ENCODE measurements at regions not wholly inside any gene's neighbourhood (a gene's known extent, or its start where the extent isn't known, plus 50 kb on each side); places are given as distances from the start of the nearest gene placed in this dataset.

DNA sequence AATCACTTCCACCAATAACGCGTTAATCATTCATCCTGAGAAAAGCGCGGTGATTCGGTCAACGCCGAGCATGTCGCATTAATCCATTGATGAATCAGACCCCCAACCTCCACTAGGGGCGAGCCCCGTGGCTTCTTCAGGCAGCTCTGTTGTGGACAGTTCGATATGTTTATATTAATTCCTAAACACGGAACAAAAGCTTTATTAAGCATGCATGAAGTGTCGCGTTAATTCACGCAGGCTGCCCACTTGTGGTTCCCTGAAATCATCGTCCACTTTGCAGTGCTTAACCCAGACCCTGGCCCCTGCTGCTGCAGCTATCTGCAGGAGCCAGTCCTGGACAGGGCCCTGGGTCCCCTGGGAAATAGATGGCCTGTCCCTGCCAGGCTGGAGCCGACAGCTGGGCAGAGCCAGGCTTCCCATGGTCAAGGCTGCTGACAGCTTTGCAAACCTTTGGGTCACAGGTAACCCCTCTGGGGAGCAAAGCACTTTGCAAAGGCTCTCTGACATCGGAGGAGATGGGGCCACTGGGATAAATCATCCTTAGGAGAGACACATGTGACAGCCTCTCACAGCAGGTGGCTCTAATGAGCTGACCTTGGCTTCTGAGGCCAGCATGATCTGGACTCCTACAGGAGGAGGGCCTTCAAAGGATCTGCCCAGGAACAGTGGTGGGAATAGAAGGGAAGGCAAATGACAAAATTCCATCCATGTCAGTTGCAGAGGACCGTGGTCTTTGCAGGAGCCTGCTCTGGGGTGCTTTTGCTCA is 137.0 kb upstream of the AJAP1 start:
- no peaks in the 10 kb centered on the region; the same call in 1 of the 2 replicates for H3K27me3 ChIP-seq (ENCODE audit: control insufficient read depth, insufficient read depth, low read length)
- H3K9ac ChIP-seq (ENCODE audit: low read length): no peak overlapping the region
- H3K9me3 ChIP-seq (ENCODE audit: control insufficient read depth, insufficient read depth, low read depth, low read length): no peaks in the 10 kb centered on the region
- no peaks in the 10 kb centered on the region for H3K36me3 ChIP-seq (ENCODE audit: control insufficient read depth, insufficient read depth, low read length)
- no peak overlapping the region for H3K4me3 ChIP-seq (ENCODE audit: low read depth, low read length)
- no peaks in the 10 kb centered on the region for H3K4me1 ChIP-seq (ENCODE audit: control insufficient read depth, insufficient read depth, low read length)
- H3K27ac ChIP-seq (ENCODE audit: low read depth, low read length): no peak overlapping the region

DNA sequence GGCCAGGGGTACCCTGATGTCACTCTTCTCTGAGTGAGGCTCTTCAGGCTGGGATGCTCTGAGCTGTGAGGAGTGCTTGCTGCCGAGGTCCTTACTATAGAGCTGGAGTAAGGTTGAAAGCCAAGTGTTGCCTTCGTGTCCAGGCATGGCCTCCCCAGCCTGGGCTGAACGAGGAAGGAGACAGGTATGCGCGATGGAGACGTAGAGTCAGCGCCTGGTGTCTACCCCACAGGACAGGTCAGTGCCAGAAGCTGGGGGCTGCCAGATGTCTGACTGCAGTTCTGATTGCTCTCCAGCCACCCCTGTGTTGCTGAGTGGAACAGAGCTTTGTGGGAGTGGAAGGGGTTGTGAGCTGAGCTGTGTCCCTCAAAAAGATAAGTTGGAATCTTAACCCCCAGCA is 135.8 kb upstream of the AJAP1 start:
- Histone ChIP-seq H3K9ac (ENCODE audit: low read length) (no peak overlapping the region), H3K27me3 (ENCODE audit: control insufficient read depth, insufficient read depth, low read length) (no peaks in the 10 kb centered on the region; the same call in 1 of the 2 replicates), H3K9me3 (ENCODE audit: control insufficient read depth, insufficient read depth, low read depth, low read length) (no peaks in the 10 kb centered on the region), H3K36me3 (ENCODE audit: control insufficient read depth, insufficient read depth, low read length) (no peaks in the 10 kb centered on the region), H3K4me1 (ENCODE audit: control insufficient read depth, insufficient read depth, low read length) (no peaks in the 10 kb centered on the region), H3K27ac (ENCODE audit: low read depth, low read length) (no peak overlapping the region), H3K4me3 (ENCODE audit: low read depth, low read length) (no peak overlapping the region)

DNA sequence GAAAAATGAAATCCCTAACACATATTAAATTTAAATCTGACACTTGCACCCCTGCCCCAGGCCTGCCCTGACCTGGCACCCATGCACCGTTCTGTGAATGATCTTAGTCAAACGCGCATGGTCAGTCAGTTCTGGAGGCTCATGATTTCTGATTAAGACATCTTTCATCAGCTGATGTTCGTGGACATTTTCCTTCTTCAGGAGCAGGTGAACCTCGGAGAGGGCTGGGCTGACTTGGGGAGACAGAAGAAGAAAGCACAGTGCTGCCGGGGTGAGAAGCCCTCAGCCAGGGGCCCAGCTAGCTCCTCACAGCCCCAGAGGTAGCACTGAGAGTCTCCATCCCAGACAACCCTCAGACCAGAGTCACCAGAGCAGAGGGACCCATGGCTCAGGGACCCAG is 134.5 kb upstream of the AJAP1 start:
- Histone ChIP-seq H3K36me3 (ENCODE audit: control insufficient read depth, insufficient read depth, low read length) (no peaks in the 10 kb centered on the region), H3K4me1 (ENCODE audit: control insufficient read depth, insufficient read depth, low read length) (no peaks in the 10 kb centered on the region), H3K9me3 (ENCODE audit: control insufficient read depth, insufficient read depth, low read depth, low read length) (no peaks in the 10 kb centered on the region), H3K4me3 (ENCODE audit: low read depth, low read length) (no peak overlapping the region), H3K27me3 (ENCODE audit: control insufficient read depth, insufficient read depth, low read length) (no peaks in the 10 kb centered on the region; the same call in 1 of the 2 replicates), H3K27ac (ENCODE audit: low read depth, low read length) (no peak overlapping the region), H3K9ac (ENCODE audit: low read length) (no peak overlapping the region)

DNA sequence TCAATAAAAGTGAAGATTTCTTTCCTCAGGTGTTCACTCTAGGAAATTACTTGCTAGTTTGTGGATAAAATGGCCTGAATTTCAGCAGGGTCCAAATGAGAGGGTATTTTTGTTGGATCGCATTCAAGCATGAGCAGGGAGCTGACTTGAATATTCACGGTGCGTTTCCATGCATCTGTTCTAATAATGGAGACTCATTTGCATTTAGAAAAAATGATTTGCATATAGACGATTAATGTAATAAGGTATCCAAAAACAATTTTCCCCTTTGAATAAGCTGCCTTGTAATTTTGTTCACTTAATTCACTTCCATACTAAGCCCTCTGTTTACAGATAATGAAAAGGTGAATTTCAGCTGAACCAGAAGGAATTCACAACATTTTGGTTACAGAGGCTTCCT is 130.9 kb upstream of the AJAP1 start:
- no peaks in the 10 kb centered on the region; the same call in 1 of the 2 replicates for H3K27me3 ChIP-seq (ENCODE audit: control insufficient read depth, insufficient read depth, low read length)
- no peaks in the 10 kb centered on the region for H3K36me3 ChIP-seq (ENCODE audit: control insufficient read depth, insufficient read depth, low read length)
- no peaks in the 10 kb centered on the region for H3K4me1 ChIP-seq (ENCODE audit: control insufficient read depth, insufficient read depth, low read length)
- H3K4me3 ChIP-seq (ENCODE audit: low read depth, low read length): no peak overlapping the region
- no peak overlapping the region for H3K9ac ChIP-seq (ENCODE audit: low read length)
- H3K27ac ChIP-seq (ENCODE audit: low read depth, low read length): no peak overlapping the region
- H3K9me3 ChIP-seq (ENCODE audit: control insufficient read depth, insufficient read depth, low read depth, low read length): no peaks in the 10 kb centered on the region

DNA sequence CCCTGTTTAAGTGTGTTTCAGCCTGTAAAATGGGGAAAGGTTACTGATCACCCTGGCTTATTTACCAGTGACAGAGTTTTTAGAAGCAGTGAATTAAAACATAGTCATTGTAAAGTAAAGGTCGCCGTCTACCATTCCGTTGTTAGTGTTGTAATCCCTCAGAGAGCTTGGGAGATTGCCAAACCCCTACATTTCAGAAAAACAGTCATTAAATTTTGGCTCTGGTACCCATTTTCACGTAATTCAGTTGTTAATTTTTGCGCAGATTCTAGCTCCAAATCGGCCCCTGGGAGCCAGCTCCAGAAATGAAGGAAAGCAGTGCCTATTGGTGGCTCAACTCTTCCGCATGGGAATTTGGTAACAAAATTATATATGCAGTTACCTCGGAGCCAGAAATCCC is 127.7 kb upstream of the AJAP1 start:
- no peaks in the 10 kb centered on the region for H3K36me3 ChIP-seq (ENCODE audit: control insufficient read depth, insufficient read depth, low read length)
- H3K27me3 ChIP-seq (ENCODE audit: control insufficient read depth, insufficient read depth, low read length): no peaks in the 10 kb centered on the region; the same call in 1 of the 2 replicates
- H3K4me3 ChIP-seq (ENCODE audit: low read depth, low read length): no peak overlapping the region
- no peak overlapping the region for H3K27ac ChIP-seq (ENCODE audit: low read depth, low read length)
- no peak overlapping the region for H3K9ac ChIP-seq (ENCODE audit: low read length)
- H3K4me1 ChIP-seq (ENCODE audit: control insufficient read depth, insufficient read depth, low read length): peaks cover 6% of the 10 kb centered on the region; the same call in 1 of the 2 replicates
- H3K9me3 ChIP-seq (ENCODE audit: control insufficient read depth, insufficient read depth, low read depth, low read length): no peaks in the 10 kb centered on the region

DNA sequence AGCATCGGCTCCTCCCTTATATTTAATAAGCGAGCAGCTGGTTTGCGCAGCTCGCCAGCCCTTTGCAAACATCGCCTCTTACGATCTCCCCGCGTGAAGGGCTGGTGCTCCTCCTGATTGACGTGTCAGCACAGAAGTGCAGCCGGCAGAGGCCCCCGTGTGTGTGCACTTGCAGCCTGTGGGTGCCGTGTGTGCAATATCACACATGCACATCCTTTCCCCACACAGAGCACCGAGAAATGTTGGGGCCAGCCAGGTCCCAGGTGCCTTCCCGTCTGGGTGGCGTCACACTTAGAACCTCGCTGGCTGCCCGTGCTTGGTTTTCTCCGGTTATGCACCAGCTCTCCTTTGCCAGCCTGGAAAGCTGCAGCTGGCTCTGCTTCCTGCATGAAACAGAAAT is 126.6 kb upstream of the AJAP1 start:
- H3K27me3 ChIP-seq (ENCODE audit: control insufficient read depth, insufficient read depth, low read length): no peaks in the 10 kb centered on the region; the same call in 1 of the 2 replicates
- no peak overlapping the region for H3K4me3 ChIP-seq (ENCODE audit: low read depth, low read length)
- no peak overlapping the region for H3K27ac ChIP-seq (ENCODE audit: low read depth, low read length)
- H3K36me3 ChIP-seq (ENCODE audit: control insufficient read depth, insufficient read depth, low read length): no peaks in the 10 kb centered on the region
- no peak overlapping the region for H3K9ac ChIP-seq (ENCODE audit: low read length)
- H3K4me1 ChIP-seq (ENCODE audit: control insufficient read depth, insufficient read depth, low read length): peaks cover 6% of the 10 kb centered on the region; the same call in 1 of the 2 replicates
- no peaks in the 10 kb centered on the region for H3K9me3 ChIP-seq (ENCODE audit: control insufficient read depth, insufficient read depth, low read depth, low read length)

DNA sequence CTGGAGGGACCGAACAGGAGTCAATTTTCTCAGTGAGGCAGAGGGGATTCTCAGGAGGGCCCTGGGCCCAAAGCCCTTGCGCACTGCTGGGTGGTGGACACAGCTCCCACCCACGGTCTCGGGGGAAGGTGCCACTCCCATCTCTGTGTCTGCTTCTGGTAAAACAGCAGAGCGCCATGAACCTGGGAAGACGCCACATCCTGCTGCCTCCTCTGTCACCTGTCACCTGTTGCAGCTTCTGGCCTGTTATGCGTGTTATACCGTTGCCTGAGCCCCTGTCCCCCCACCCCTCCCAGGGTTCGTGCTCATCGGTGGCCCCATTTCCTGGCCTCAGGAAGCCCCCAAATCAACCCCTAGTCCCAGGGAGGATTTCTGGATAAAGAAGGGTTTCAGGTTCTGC is 125.8 kb upstream of the AJAP1 start:
- Histone ChIP-seq H3K27ac (ENCODE audit: low read depth, low read length) (no peak overlapping the region), H3K27me3 (ENCODE audit: control insufficient read depth, insufficient read depth, low read length) (no peaks in the 10 kb centered on the region; the same call in 1 of the 2 replicates), H3K9me3 (ENCODE audit: control insufficient read depth, insufficient read depth, low read depth, low read length) (no peaks in the 10 kb centered on the region), H3K4me3 (ENCODE audit: low read depth, low read length) (no peak overlapping the region), H3K36me3 (ENCODE audit: control insufficient read depth, insufficient read depth, low read length) (no peaks in the 10 kb centered on the region), H3K9ac (ENCODE audit: low read length) (no peak overlapping the region), H3K4me1 (ENCODE audit: control insufficient read depth, insufficient read depth, low read length) (peaks cover 6% of the 10 kb centered on the region; the same call in 1 of the 2 replicates)

DNA sequence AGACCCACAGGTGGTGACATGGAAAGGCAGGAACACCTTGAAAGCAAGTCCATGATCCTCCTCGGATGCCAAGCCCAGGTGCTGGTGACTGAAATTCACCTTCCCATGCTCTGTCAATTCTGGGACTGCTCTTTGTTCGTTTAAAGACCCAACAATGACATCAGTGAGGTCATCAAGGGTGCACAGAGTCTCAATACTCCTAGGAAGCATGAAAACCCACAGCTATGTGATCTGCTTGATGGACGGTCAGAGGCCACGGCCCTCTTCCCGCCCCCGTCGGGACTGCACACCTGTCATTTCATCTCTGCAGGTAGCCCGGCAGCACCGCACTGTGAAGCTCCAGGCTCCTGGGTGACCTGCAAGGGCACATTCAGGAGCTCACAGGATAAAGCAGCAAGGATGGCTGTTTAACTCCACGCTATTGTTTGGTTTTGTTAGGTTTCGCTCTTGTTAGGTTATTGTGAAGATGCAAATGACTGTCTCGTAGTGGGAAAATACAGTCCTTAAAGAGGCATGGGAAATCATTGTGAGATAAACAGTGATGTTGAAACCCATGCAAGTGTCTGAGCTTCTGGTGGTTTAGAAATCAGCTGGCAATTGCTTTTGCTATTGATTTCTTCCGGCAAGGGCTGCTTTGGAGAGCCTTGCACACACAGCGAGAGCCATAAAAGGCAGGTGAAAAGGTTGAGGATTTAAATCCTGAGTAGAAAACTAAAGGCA is 124.8 kb upstream of the AJAP1 start:
- H3K9ac ChIP-seq (ENCODE audit: low read length): no peak overlapping the region
- no peak overlapping the region for H3K4me3 ChIP-seq (ENCODE audit: low read depth, low read length)
- no peaks in the 10 kb centered on the region for H3K9me3 ChIP-seq (ENCODE audit: control insufficient read depth, insufficient read depth, low read depth, low read length)
- no peaks in the 10 kb centered on the region for H3K36me3 ChIP-seq (ENCODE audit: control insufficient read depth, insufficient read depth, low read length)
- H3K4me1 ChIP-seq (ENCODE audit: control insufficient read depth, insufficient read depth, low read length): peaks cover 6% of the 10 kb centered on the region; the same call in 1 of the 2 replicates
- no peaks in the 10 kb centered on the region; the same call in 1 of the 2 replicates for H3K27me3 ChIP-seq (ENCODE audit: control insufficient read depth, insufficient read depth, low read length)
- H3K27ac ChIP-seq (ENCODE audit: low read depth, low read length): no peak overlapping the region

DNA sequence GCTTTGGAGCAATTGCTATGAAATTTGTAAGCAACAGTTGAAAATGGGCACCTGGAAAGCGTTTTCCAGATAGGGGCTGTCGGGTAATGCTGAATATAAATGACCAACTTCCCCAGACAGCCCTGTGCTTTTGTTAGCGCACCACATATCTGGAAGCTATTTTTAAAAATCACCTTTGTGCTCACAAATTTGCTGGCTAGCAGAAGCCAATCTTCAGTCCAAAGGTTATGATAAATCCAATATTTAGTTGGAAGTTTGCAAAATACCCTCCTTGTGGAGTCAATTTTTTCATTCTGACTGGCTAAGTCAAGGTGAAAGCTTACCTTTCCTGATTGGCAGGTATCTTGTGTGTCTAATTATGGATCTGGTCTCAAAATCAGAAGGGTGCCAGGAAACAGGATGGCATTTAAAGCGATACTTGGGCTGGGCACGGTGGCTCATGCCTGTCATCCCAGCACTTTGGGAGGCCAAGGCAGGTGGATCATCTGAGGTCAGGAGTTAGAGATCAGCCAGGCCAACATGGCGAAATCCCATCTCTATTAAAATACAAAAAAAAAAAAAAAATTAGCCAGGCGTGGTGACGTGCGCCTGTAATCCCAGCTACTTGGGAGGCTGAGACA is 124.1 kb upstream of the AJAP1 start:
- Histone ChIP-seq H3K9me3 (ENCODE audit: control insufficient read depth, insufficient read depth, low read depth, low read length) (no peaks in the 10 kb centered on the region), H3K4me1 (ENCODE audit: control insufficient read depth, insufficient read depth, low read length) (peaks cover 6% of the 10 kb centered on the region; the same call in 1 of the 2 replicates), H3K9ac (ENCODE audit: low read length) (no peak overlapping the region)

DNA sequence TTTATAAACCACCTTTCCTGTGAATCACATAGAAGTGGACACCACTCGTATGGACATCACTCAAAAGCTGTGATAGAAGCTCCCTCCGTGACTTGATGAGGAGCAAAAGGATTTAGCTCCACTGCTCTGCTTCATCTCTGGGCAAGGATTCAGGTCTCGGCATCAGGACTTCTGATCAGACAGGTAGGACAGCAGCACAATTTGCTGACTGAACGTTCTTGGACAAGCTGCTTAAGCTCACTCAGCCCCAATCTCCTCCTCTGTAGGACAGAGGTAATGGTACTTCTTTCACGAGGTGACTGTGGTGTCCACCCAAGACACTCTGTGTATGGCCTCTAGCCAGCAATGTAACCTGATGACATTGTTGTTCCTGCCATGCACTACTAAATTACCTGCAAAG is 122.6 kb upstream of the AJAP1 start:
- Histone ChIP-seq H3K4me1 (ENCODE audit: control insufficient read depth, insufficient read depth, low read length) (peaks cover 6% of the 10 kb centered on the region; the same call in 1 of the 2 replicates), H3K9ac (ENCODE audit: low read length) (no peak overlapping the region), H3K27me3 (ENCODE audit: control insufficient read depth, insufficient read depth, low read length) (no peaks in the 10 kb centered on the region; the same call in 1 of the 2 replicates), H3K27ac (ENCODE audit: low read depth, low read length) (no peak overlapping the region), H3K9me3 (ENCODE audit: control insufficient read depth, insufficient read depth, low read depth, low read length) (no peaks in the 10 kb centered on the region), H3K4me3 (ENCODE audit: low read depth, low read length) (no peak overlapping the region), H3K36me3 (ENCODE audit: control insufficient read depth, insufficient read depth, low read length) (no peaks in the 10 kb centered on the region)

More for the DNA sequence above, 124.1 kb upstream of the AJAP1 start:
- no peaks in the 10 kb centered on the region for H3K36me3 ChIP-seq (ENCODE audit: control insufficient read depth, insufficient read depth, low read length)
- no peak overlapping the region for H3K4me3 ChIP-seq (ENCODE audit: low read depth, low read length)
- H3K27me3 ChIP-seq (ENCODE audit: control insufficient read depth, insufficient read depth, low read length): no peaks in the 10 kb centered on the region; the same call in 1 of the 2 replicates
- no peak overlapping the region for H3K27ac ChIP-seq (ENCODE audit: low read depth, low read length)

DNA sequence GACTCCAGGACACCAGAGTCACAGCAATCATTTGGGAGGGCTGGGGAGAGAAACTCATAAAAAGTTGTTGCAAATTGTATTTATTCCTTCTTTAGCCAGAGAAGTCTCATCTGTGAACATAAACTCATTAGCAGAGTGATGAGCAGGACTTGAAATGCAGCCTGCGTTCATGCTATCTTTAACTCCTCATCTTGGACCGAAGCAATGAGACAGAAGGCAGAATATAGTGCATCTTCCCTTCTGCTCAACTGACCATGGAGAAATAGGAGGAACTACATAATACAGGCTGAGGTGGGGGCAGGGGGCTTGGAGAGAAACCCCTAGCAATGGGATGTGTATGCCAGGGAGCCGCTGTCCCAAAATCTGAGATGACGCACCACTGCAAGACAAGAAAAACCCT is 121.8 kb upstream of the AJAP1 start:
- H3K4me1 ChIP-seq (ENCODE audit: control insufficient read depth, insufficient read depth, low read length): peaks cover 6% of the 10 kb centered on the region; the same call in 1 of the 2 replicates
- no peak overlapping the region for H3K4me3 ChIP-seq (ENCODE audit: low read depth, low read length)
- H3K9ac ChIP-seq (ENCODE audit: low read length): no peak overlapping the region
- no peaks in the 10 kb centered on the region; the same call in 1 of the 2 replicates for H3K27me3 ChIP-seq (ENCODE audit: control insufficient read depth, insufficient read depth, low read length)
- H3K36me3 ChIP-seq (ENCODE audit: control insufficient read depth, insufficient read depth, low read length): no peaks in the 10 kb centered on the region
- no peaks in the 10 kb centered on the region for H3K9me3 ChIP-seq (ENCODE audit: control insufficient read depth, insufficient read depth, low read depth, low read length)
- no peak overlapping the region for H3K27ac ChIP-seq (ENCODE audit: low read depth, low read length)

Measured in HUES6 (cell line).